ENCODE measurements at regions not wholly inside any gene's neighbourhood (a gene's known extent, or its start where the extent isn't known, plus 50 kb on each side); places are given as distances from the start of the nearest gene placed in this dataset.

GRCh38 chr3:18825665-18826064, 322.6 kb upstream of the KCNH8 start:
- no peak for DNase-seq

DNA sequence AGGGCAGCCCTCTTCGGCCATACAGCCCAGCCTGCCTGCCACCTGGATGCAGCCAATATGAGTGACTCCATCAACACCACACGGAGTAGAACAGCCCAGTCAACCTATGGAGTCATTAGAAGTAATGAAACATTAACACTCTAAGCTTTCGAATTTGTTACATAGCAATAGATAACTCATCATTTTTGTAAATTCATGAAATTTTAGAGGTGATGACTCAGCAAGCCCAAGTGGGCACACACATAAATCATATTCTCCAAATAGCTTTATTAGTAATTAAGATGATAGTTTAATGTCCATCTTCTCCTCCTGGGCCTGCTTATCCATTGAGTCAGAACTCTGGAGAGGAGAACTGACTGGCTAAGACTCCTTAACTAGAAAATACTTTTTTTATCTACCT, 335.0 kb upstream of the KCNH8 start:
- DNase-seq = no peak

DNA sequence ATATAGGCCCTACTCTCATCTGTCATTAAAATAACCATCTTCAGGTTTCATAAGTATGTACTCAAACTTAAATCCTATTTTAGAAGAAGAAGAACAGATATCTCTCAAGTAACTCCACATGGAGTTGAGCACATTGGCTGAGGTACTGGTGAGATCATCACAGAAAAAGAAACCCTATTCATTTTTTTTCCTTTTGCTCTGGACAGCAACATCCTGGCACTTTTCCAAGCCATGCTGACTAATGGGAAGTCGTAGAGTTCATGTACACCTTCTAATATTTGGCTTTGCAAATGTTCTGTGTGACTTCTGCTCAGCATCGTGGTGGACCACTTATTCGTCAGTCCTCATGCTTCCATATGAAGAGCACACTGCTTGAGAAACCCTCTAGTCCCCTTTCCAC, 336.0 kb upstream of the KCNH8 start:
- no peak for DNase-seq

- DNase-seq = no peak
Measured at GRCh38 chr3:18810306-18810661, 338.0 kb upstream of the KCNH8 start.

GRCh38 chr3:18809640-18810305, 338.5 kb upstream of the KCNH8 start:
- DNase-seq = no peak

GRCh38 chr3:18808429-18808828, 339.9 kb upstream of the KCNH8 start:
- DNase-seq = no peak

DNA sequence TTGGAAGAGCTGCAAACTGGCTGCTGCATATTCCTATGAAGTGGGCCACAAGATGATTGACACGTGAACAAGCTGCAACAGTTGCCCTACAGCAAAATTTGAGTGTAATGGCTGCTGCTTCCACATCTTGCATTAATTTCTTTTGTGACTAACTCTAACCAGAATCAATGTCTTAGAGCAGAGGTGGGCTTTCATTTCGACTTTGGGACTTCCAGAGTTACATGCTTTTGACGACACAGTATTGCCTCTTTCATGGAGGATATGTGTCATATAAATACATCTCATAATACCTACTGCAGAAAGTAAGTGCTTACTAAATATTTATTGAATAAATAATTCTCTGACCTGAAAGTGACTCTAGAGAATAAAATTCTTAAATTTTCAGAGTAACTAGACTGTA, 340.7 kb upstream of the KCNH8 start:
- DNase-seq = no peak

DNA sequence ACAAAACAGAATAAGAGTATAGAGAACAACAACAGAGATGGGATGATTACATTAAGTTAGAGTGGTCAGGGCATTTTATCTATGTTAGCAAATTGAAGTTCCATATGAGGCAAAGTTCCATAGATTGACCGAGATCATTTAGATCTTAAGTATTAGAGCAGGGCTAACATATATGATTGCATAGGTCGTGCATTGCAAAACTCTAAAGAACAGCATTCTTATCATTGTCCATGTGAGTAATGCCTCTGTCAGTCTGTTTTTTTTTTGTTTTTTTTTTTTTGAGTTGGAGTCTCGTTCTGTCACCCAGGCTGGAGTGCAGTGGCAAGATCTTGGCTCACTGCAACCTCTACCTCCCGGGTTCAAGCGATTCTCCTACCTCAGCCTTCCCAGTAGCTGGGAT, 341.7 kb upstream of the KCNH8 start:
- no peak for DNase-seq

DNA sequence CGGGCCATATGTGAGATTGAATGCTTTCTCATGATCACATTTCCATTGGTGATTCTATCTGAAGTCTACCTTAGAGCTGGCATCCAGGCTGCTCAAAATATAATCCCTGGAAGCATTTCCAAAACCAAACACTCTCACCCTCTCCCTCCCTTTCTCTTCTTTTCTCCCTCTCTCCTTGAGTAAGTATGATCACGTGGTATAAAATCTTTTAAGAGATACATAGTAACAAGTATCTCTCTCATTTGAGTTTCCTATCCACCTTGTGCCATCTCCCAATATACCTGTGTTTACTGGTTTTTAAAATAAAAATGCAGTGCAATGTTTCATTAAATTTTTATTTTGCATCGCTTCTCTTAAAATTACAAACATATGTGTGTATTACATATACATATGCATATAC, 350.9 kb upstream of the KCNH8 start:
- DNase-seq = no peak

DNA sequence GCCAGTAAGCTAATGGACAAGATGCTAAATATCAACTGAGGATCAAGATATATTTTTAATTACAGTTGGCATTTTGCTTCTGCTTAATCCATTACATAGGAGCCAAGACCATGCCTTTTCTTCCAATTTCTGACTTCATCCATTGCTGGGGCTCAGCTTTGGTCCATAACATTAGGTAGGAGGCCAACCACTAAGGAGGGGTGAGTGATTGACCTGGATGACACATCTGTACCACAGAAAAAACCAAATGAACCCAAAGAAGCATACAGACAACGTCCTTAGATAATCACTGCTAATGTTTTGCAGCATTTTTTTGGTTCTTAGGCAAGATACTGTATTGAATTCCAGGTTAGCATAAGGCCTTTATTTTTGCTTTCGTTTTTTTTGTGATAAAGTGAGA, 353.2 kb upstream of the KCNH8 start:
- DNase-seq = no peak

- DNase-seq = no peak
Measured at GRCh38 chr3:18791752-18792151, 356.6 kb upstream of the KCNH8 start.

DNA sequence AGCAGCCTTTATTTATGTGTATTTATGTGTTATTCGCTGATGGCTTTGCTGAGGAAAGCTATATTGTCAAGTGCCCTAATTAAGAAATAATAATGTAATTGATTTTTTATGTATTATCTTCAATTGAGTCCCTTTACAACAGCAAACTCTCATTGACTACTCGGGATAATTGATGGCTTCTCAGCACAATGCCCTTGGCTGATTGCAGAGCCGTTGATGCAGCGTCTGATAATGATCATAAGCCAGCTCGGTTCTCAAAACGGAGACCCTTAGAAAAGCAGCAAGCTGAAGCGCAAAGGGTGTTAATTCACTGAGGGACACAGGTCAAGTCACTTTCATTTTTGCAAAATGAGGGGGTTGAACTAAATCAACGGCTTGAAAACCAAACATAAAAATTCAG, 357.1 kb upstream of the KCNH8 start:
- DNase-seq = no peak

- DNase-seq = no peak
Measured at GRCh38 chr3:18790384-18790783, 357.9 kb upstream of the KCNH8 start.

- no peak for DNase-seq
Measured at GRCh38 chr3:18789734-18790133, 358.6 kb upstream of the KCNH8 start.

- DNase-seq = no peak
Measured at GRCh38 chr3:18787441-18787840, 360.9 kb upstream of the KCNH8 start.

DNA sequence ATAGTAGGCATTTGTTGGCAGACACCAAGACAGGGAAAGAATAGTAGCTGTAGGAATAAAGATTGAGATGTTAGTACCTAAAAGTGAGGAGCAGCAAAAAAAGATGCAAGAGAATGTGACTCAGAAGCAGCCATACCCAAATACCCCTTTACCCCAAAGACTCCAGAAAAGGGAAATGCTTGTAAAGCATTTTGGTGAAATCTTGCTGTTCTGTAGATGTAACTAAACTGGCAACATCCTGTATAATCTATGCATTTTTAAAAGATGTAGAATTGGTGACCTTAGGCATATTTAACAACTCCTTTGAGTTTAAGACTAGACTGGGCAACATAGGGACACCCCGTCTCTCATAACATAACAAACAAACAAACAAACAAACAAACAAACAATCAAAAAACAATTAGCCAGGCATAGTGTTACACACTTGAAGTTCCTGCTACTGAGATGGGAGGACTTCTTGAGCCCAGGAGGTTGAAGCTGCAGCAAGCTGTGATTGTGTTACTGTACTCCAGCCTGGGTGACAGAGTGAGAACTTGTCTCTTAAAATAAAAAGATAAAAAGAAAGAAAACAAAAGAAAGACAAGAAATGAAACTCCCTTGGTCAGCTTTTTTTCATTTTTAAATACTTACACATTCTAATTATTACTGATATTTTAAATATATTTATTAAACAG, 361.5 kb upstream of the KCNH8 start:
- no peak for DNase-seq

GRCh38 chr3:18782191-18782590, 357.1 kb upstream of the SATB1 start:
- DNase-seq = no peak

- DNase-seq = no peak
Measured at GRCh38 chr3:18780959-18781358, 355.8 kb upstream of the SATB1 start.

- no peak for DNase-seq
Measured at GRCh38 chr3:18779704-18780103, 354.6 kb upstream of the SATB1 start.

- no peak for DNase-seq
Measured at GRCh38 chr3:18778598-18778997, 353.5 kb upstream of the SATB1 start.

- no peak for DNase-seq
Measured at GRCh38 chr3:18778094-18778493, 353.0 kb upstream of the SATB1 start.

DNA sequence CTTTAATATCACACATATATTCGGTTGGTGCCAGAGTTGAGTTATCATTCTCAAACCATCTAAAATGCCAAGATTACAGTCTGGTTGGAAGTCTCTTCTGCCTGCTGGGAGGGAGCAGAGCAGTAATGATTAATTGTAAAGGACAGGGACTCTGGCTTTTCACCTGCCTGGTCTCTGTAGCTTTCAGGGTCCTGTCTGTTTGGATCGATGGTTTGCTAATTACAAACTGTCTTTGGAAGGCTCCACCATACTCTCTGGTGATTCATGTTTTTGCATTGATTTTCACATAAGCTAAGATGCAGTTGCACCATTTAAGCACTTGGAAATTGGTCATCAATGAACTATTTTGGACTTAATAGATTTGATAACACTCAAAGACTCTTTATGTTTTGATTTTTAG, 350.4 kb upstream of the SATB1 start:
- no peak for DNase-seq

GRCh38 chr3:18774319-18775088, 349.4 kb upstream of the SATB1 start:
- no peak for DNase-seq

DNA sequence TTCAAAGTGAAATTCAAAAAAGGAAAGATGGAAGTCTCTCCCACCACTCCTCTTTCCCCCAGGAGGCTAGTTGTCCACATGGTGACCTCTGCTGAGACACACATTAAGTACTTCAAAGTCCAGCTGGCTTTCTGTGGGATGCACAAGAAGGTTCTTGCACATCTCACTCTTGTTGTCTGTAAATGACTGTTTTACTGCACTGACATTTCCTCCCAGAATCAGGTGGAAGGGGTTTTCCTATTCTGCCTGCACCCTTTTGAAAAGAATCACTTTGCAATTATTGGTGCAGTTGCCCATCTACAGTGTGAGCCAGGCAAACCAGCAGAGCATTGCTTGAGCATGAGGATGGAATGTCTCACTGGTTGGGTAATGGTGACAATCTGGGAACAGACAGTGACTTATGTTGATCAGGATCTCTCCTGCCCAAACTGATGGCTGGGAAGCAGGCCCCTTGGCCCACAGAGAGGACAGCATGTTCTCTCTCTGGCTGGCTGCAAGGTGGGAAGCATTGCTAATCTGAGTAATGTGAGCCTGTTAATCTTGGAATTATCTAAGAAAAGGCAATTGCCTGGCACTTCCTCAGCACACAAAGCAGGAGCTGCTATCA, 347.7 kb upstream of the SATB1 start:
- DNase-seq = no peak

Data from MV-4-11 (cell line).